NB4 (cell line): ENCODE measurements at regions not wholly inside any gene's neighbourhood (a gene's known extent, or its start where the extent isn't known, plus 50 kb on each side); places are given as distances from the start of the nearest gene placed in this dataset.

Experiments used
- CTCF ChIP-seq: IDR thresholded peaks from one replicate; pipeline ENCODE4 v1.5.1; 2012; ENCODE audit warnings: low read depth, low read length
- MAX ChIP-seq: IDR thresholded peaks from 2 replicates; pipeline ENCODE4 v1.6.1; 2011; ENCODE audit warnings: low read depth, low read length
- MYC ChIP-seq: IDR thresholded peaks from 2 replicates; pipeline ENCODE4 v1.6.1; 2011; ENCODE audit warnings: low read depth, low read length
- POLR2A ChIP-seq: IDR thresholded peaks from 2 replicates; pipeline ENCODE4 v1.6.1; 2011; ENCODE audit warnings: mild to moderate bottlenecking; ENCODE audit not compliant: insufficient read length; ENCODE audit errors: extremely low read depth

GRCh38 chr2:181140928-181141327 is 160.5 kb downstream of the UBE2E3 start:
- TF ChIP-seq MYC (no peak), POLR2A (no peak), CTCF (no peak), MAX (no peak)
